GM21367 (cell line): ENCODE measurements at regions not wholly inside any gene's neighbourhood (a gene's known extent, or its start where the extent isn't known, plus 50 kb on each side); places are given as distances from the start of the nearest gene placed in this dataset.
A peak's percentile ranks its signal among the peaks of the same experiment; 100 is the strongest.
"Not testable (repeated sequence)": the region's sequence is repeated elsewhere in the genome, so short reads cannot be mapped to it uniquely, and the experiment has no call there.

Source experiments
- ATAC-seq: cut with Tn5 transposase; IDR thresholded peaks from one replicate; pipeline ENCODE4 v1.9.1; 2021; ENCODE audit not compliant: unreplicated experiment

DNA sequence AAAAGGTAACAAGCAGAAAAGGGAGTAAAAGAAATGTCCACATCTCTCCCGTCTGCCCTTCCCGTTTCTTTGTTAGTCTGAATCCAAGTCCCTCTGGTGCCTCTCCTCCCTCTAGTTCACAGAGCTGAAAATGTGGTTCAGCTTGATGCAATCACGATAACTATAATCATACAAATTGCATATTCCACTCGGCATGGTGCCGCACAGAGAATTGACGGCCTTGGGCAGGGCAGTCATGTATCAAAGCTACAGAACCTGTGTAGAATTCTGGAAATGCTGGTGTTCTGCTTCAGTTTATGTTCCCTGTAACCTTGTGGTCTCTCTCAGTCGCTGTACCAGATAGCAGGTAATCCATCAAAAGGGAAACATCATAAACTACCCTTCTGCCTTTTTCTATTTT, 562.9 kb upstream of the CBLB start:
- ATAC-seq = no peak

DNA sequence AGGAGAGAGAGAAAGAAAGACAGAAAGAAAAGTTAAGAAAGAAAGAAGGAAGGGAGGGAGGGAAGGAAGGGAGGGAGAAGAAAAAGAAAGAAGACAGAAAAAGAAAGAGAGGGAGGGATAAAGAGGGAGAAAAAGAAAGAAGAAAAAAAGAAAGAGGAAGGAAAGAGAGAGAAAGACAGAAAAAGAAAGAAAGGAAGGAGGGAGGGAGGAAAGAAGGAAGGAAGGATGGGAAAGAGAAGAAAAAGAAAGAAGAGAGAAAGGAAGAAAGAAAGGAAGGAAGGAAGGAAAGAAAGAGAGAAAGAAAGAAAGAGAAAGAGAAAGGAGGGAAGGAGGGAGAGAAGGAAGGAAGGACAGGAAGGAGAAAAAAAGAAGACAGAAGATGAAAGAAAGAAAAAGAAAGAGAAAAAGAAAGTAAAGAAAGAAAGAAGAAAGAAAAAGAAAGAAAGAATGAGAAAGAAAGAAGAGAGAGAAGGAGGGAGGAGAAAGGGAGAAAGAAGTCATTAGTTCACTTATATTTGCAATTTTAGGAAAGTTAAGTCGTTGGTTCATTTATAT, 567.2 kb upstream of the CBLB start:
- no peak for ATAC-seq

DNA sequence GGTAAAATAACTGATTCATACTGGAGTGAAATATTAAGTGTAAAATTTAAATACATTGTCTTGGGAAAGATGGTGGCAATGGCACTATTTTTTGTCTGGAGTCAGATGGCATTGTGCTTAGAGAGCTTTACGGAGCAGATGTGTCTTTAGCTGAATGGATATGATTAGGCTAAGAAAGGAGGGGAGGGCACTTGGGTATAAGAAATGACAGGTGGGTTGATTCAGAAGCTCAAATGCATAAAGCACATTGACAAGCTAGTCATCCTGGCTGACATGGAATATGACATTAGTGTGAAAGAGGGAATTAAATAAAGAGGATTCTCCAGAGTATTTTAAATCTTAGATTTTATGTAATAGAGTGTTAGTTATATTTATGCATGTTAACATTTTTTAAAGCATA, 570.1 kb upstream of the CBLB start:
- no peak for ATAC-seq

DNA sequence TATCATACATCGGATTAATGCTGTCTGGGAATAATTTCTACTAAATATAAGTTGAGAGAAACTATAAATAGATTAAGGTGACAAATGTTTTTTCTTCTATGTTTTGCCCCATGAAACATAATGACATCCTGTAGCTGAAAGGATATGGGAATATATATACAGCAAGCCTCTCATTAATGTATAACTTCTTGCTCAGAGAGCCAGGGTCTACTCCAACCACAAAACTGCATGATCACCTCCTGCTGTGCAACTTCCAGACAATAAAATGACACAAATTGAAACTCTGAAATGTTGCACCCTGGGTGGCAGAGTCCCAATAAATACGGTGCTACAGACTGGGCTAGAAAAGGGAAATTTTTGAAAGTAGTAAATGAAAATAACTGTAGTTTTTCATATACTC, 571.9 kb upstream of the CBLB start:
- no peak for ATAC-seq

DNA sequence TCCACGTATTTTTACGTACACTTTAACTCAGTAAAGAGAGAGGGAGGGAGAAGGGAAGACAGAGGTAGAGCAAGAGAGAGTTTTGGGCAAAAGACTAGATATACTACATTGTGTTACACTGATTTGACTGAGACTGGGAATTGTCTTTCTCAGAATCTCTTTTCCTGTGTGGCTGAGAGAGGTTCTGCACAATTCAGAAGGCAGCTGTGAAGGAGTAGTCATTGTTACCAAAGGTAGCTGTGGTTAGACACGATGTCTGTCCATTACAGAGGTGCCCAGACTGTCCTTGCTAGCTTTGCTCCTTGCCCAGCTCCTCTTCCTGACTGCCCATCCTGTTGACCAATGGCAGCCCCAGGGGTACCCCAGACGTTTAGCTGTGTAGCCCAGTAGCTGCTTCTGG, 577.5 kb upstream of the CBLB start:
- no peak for ATAC-seq

DNA sequence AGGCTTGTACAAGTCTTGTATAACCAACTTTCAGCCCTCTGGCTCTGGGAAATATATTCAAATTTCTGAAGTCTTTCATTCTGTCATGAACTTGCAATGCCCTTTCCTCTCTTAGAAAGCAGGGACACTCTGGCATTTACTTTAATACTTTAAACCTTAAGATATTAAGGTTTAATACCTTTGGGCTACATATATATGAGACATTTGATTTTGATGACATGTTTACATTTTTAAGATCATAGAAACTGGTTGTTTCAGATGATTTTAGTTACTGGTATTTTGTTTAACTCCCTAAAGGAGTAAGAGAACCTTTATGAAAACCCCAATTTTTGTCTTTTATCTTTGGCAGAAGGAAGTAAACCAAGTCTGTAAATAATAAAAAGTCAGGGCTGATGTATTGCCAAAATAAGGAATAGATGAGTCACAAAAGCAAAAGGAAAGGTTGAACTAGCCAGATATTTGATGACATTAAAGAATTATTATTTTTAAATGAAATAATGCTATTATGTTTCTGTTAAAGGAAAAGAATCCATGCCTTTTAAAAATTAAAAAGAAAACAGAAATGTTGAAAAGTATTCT, 579.0 kb upstream of the CBLB start:
- no peak for ATAC-seq

DNA sequence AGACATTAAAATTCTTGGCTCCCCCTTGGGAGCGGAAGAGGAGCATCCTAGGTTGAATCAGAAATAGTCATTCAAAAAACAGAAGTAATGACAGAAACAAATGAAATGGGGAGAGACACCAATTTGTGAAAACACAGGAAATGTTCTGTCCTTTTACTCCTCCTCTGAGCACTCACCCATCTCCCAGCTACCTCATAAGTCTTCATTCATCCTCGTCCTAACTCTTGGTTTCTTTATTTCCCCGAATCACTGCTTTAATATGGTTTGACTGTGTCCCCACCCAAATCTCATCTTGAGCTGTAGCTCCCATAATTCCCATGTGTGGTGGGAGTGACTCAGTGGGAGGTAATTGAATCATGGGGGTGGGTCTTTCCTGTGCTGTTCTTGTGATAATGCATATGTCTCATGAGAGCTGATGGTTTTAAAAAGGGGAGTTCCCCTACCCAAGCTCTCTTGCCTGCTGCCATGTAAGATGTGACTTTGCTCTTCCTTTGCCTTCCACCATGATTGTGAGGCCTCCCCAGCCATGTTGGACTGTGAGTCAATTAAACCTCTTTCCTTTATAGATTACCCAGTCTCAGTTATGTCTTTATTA, 579.7 kb upstream of the CBLB start:
- not testable (repeated sequence) for ATAC-seq

DNA sequence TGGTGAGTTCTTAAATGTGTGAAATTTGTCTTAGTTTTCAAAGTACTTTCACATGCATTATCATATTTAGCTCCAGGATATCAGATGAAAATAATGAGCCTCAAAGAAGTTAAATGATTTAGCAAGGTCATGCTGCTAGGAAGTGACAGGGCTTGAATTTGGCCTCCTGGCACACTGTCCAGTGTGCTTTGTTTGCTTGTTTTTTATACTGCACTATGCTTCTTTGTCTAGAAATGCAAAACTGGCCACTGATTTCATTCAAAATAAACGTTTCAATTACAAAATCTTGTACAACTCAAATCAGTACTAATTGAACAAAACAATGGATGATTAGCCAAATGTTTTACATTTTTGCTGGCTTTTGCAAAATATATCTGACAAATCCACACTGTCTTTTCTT, 583.3 kb upstream of the CBLB start:
- no peak for ATAC-seq

DNA sequence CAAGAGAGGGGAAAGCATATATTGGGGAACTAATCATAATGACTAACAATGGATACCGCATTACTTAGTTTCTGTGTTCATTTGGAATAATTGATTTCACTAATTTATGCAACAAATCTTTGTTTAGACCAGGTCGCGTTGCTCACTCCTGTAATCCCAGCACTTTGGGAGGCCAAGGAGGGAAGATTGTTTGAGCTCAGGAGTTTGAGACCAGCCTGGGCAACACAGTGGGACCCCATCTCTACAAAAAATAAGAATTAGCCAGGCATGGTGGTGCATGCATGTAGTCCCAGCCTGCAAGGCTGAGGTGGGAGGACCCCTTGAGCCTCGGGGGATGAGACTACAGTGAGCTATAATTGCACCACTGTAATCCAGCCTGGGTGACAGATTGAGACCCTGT, 585.7 kb upstream of the CBLB start:
- ATAC-seq = no peak

DNA sequence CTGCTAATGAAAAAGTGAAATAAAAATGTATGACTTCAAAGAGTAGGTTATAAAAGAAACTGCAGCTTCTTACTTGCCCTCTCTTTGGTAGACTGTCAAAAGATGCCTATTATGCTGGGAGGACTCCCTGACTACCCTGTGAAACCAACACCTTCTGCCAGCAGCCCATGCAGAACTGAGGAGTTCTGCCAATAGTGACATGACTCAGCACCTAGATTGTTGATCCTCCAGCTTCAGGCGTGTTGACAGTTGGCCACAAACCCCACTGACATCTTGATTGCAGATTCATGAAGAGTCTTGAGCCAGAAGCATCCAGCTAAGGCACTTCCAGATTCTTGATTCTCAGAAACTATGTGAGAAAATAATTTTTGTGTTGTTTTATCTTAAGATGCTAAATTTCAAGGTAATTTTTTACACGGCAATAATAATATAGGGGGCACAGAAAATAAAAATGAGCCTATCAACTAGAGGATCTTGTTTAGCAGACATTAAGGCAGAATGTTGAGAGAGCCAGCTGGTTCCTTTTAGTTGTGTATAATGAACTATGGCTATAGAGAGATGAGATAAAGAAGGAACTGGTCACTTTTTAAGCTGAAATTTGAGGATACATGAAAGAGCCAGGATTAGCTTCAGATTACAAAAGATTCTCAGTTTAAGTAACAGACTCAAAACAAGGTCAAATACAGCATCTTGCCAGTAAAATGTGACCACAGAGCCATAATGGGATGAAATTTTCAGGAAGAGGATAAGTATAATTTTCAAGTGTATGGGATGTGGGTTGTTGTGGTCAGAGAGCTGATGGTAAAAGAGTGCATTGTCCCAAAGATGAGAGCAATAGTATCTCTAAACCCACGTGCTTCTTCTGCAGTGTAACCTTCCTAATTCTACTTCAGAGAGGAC, 588.7 kb upstream of the CBLB start:
- peak; percentile 97 for ATAC-seq

DNA sequence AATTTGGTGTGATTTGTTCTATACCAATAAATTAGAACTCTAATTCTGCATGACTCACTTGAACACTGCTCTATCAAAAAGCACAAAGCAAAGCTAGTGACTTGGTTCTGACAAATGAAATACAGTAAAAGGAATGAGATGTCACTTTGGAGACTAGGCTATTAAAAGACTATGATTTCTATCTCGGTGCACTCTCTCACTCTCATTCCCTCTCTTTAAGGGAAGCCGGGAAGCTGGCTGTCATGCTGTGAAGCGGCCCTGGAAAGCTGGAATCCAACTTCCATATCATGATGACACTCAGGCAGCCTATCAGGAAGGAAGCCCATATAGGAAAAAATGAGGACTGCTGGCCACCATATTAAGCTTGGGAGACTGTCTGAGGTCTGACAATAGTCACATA, 590.1 kb upstream of the CBLB start:
- ATAC-seq = no peak

DNA sequence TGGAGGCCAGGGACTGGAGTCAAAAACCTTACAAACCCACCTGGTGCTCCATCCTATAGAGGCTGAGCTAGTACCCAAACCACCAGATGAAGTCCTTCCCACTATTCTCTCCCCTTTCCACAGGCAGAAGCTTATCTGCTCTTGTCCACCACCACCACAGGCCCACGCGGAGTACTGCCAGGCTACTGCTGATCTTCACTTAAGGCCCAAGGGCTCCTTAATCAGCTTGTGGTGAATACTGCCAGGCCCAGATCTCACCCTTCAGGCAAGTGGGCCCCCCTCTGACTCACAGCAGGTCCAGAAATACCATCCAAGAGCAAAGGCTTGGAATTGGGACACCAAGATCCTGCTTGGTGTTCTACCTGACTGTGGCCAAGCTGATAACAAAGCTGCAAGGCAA, 598.1 kb upstream of the CBLB start:
- no peak for ATAC-seq

DNA sequence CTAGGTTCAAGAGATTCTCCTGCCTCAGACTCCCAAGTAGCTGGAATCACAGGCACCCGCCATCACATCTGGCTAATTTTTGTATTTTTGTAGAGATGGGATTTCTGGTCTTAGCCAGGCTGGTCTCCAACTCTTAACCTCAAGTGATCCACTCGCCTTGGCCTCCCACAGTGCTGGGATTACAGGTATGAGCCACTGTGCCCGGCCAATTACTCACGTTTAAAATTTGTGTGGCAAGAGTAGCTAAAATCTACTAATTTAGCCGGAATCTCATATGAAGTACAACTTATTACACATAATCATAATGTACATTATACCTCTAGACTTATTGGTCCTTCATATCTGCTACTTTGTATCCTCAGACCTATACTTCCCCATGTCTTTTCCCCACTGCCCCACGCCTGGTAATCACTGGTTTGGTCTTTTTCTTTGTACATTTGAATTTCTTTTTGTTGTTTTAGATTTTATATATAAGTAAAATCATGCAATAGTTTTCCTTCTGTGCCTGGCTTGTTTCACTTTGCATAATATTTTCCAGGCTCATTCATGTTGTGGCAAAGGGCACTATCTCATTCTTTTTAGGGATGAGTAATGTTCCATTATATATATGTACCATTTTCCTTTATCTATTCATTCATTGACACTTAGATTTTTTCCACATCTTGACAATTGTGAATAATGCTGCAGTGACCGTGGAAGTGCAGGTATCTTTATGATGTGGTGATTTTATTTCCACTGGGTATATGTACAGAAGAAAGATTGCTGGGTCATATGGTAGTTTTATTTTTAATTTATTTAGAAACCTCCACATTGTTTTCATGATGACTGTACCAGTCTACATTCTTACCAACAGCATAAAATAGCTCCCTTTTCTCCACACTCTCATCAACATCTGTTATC, 605.0 kb upstream of the CBLB start:
- ATAC-seq = no peak

DNA sequence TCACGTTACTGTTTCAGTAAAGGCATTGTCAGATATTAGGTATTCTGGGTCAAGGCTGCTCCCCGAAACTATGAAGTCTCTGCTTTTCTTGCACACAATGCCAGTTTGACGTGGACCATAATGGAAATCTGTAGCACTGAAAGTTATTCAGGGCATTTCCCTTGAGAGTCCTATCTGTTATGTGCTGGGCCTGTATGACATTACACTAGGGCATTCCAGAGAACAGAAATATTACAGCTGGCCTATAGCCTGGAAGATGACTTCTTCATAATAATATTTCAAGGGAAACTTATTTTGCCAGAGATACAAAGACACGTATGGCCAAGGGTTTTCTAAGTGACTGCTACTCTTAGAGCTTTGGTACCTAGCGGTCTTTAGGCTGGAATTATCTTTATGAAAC, 613.6 kb upstream of the CBLB start:
- no peak for ATAC-seq

DNA sequence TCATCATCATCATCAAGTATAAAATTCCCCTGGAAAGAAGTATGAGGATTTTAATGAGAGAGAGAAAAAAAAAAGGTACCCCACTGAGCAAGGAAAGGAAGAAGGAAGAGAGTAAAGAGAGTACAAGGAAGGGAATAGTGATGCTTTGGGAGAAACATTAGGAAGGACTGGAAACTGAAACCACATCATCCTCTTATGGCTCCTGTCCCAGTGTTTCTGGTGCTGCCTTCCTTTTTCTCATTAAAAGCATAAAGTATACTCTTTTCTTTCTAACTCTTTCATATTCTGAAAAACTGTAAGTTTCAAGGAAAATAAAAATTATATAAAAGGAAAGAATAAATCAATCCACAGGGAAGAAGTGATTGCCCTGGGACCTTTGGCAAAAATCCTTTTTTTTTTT, 616.4 kb upstream of the CBLB start:
- no peak for ATAC-seq

DNA sequence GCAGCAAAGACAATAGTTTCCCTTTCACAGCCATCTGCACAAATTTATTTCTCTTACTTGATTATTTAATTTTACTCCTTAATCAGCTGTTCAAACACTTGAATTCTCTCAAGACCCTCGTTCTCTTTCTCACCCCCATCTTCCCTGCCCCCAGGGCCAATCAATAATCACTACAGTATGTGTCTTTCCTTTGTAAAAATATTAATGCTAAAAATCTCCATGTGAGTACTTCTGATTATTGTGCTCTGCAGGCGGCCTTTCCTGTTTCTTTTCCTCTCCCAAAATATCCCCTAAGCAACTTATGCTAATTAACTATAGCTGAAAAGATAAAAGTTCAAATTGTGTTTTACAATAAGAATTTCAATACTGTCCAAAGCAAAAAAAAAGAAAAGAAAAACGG, 617.0 kb upstream of the CBLB start:
- no peak for ATAC-seq

DNA sequence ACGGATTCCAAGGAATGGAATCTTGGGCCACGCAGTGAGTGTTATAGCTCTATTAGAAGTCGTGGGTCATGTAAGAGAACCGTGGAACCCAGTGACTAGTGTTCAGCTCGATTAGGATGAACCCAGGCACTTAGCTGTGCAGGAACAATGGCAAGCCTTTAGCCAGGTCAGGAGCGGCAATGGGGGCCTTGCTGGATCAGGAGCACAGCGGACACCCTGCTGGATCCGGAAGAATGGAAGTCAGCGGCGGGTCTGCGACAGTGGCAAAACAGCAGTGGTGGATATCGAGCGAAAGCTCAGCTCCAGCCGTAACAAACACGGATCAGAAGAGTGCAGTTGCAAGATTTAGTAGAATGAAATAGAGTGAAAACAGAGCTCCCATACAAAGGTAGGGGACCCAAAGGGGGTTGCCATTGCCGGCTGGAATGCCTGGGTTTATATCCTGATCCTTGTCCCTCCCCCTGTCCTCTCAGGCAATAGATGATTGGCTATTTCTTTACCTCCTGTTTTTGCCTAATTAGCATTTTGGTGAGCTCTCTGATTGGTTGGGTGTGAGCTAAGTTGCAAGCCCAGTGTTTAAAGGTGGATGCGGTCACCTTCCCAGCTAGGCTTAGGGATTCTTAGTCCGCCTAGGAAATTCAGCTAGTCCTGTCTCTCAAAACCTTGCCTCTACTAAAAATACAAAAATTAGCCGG, 618.3 kb upstream of the CBLB start:
- not testable (repeated sequence) for ATAC-seq

DNA sequence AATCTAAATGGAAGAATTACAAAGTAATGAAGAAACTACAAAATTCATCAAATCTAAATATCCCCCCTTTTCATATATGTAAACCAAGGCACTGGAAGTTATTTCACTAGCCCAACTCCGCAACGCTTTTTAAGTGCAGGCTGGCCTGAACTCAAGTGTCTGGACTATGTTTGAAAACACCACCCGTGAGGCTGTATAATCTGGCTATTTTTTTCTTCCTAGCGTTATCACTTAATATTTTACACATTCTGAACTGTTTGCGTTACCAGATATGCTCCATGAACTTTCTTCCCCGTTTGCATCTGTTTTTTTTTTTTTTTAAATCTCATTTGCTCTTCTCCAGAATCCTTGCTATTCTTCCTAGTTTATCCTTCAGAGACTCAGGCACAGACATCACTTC, 619.5 kb upstream of the CBLB start:
- no peak for ATAC-seq

DNA sequence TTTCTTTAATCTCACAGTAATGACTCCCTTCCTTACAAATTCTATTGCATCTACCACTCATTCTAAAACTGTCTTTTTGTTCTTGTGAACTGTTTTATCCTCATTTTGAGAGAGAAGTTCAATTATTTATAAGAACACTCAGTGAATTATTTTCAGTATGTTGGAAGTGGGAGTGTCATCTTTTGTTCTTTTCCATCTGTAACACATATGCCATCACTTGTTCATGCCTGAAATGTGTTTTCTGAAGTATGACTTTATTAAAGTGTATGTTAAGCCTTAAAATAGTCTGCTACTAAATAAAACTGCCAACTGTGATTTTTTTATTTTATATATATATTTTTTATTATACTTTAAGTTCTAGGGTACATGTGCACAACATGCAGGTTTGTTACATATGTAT, 623.0 kb upstream of the CBLB start:
- ATAC-seq = no peak

DNA sequence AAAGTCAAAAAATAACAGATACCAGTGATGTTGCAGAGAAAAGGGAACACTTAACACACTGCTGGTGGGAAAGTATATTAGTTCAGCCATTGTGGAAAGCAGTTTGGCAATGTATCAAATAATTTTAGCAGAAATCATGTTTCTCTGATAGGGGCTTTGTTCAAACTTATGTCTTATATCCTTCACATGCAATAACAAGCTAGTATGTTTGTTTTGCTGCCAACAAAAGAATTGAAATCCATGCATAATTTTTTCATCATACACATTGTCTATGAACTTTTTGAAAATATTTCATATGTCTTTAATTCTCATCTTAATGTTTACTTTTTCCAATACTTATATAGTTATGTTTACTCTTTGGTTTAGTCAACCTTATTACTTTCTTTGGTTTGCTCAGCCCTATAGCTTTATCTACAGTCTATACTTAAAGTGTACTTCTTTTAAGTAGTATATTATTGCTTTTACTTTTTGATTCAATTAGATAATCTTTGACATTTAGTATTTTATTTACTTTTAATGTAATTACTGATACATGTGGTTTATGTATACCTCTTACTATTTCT, 639.6 kb upstream of the CBLB start:
- no peak for ATAC-seq
